Spleen (tissue), 7 donors: ENCODE measurements at regions not wholly inside any gene's neighbourhood (a gene's known extent, or its start where the extent isn't known, plus 50 kb on each side); places are given as distances from the start of the nearest gene placed in this dataset.

ENCODE experiments used
- CTCF ChIP-seq, 11 experiments: fragments of 200-600 bp in 7 of 11; fragments of 450-650 bp in 4 of 11; sonication (generic) in 4 of 11; IDR thresholded peaks in 8 of 11; conservative IDR thresholded peaks in 3 of 11; 1 replicate in 7 of 11; 2 replicates in 4 of 11; pipeline versions ENCODE4 v1.4.0 to v1.8.0; 2016 to 2021; ENCODE audit warnings: antibody characterized with exemption in 11 of 11, inconsistent platforms in 4 of 11, mild to moderate bottlenecking in 1 of 11
- POLR2AphosphoS5 ChIP-seq, 3 donors: sonication (generic); formaldehyde crosslinking; IDR thresholded peaks; one replicate each; pipeline ENCODE4 v1.5.1; 2017; ENCODE audit warnings: antibody characterized with exemption in 3 of 3
- donor health status: DM: no; HTN: no; CAD: no; lungs with moderate emphysema.
- donor health status: DM: no; HTN: no; CAD: no.
- donor health status: DM: no; HTN: no; CAD: no.

- no peak for TF ChIP-seq CTCF (IDR thresholded peaks at IDR 0.05 in 8 of 11, conservative IDR thresholded peaks at IDR 0.05 in 3 of 11)
- TF ChIP-seq POLR2AphosphoS5 (IDR thresholded peaks at IDR 0.05), result no peak
Measured at GRCh38 chr3:72454441-72454840, 393.8 kb downstream of the SHQ1 start.
